DND-41 (cell line): ENCODE measurements at regions not wholly inside any gene's neighbourhood (a gene's known extent, or its start where the extent isn't known, plus 50 kb on each side); places are given as distances from the start of the nearest gene placed in this dataset.
A peak's percentile ranks its signal among the peaks of the same experiment; 100 is the strongest.

Experiments
- ATAC-seq: fragments of 200-7000 bp; cut with Tn5 transposase; 3 replicates; pipeline ENCODE4 v1.9.1; 2021; ENCODE audit warnings: low read depth; ENCODE audit not compliant: insufficient read depth
- DNase-seq: peaks from one replicate; pipeline ENCODE4 v3.0.0-alpha.2; 2020
- H2AFZ ChIP-seq: 2 replicates; pipeline ENCODE4 v1.6.0; 2012; ENCODE audit warnings: low read depth, low read length
- H3K27ac ChIP-seq: 2 replicates; pipeline ENCODE4 v1.5.1; 2012; ENCODE audit warnings: low read length, inconsistent platforms
- H3K27me3 ChIP-seq: fragments of 200-600 bp; sonication (generic); 2 replicates; pipeline ENCODE4 v1.6.0; 2012; ENCODE audit warnings: low read length, mild to moderate bottlenecking, inconsistent platforms; ENCODE audit not compliant: insufficient read depth, poor library complexity
- H3K36me3 ChIP-seq: 2 replicates; pipeline ENCODE4 v1.5.1; 2012; ENCODE audit warnings: low read length, inconsistent platforms; ENCODE audit not compliant: insufficient read depth
- H3K4me1 ChIP-seq: 2 replicates; pipeline ENCODE4 v1.5.1; 2012; ENCODE audit warnings: mild to moderate bottlenecking, low read length; ENCODE audit not compliant: insufficient read depth
- H3K4me2 ChIP-seq: 2 replicates; pipeline ENCODE4 v1.6.0; 2012; ENCODE audit warnings: mild to moderate bottlenecking, moderate library complexity, low read length, inconsistent platforms; ENCODE audit not compliant: insufficient read depth
- H3K4me3 ChIP-seq, 2 experiments: fragments of 200-600 bp in 1 of 2; shearing (Covaris generic) in 1 of 2; 2 replicates each; pipeline ENCODE4 v1.5.1; 2012 to 2016; ENCODE audit warnings: inconsistent platforms in 2 of 2, low read length in 2 of 2, mild to moderate bottlenecking in 2 of 2, low read depth in 1 of 2, moderate library complexity in 1 of 2
- H3K79me2 ChIP-seq: 2 replicates; pipeline ENCODE4 v1.6.0; 2012; ENCODE audit warnings: low read length, inconsistent platforms; ENCODE audit not compliant: insufficient read depth
- H3K9ac ChIP-seq: 2 replicates; pipeline ENCODE4 v1.6.0; 2012; ENCODE audit warnings: low read depth, mild to moderate bottlenecking, inconsistent platforms, low read length, moderate library complexity
- H3K9me3 ChIP-seq: 2 replicates; pipeline ENCODE4 v1.5.1; 2012; ENCODE audit warnings: low read length, moderate library complexity, mild to moderate bottlenecking, inconsistent platforms; ENCODE audit not compliant: insufficient read depth, severe bottlenecking
- H4K20me1 ChIP-seq: 2 replicates; pipeline ENCODE4 v1.6.0; 2012; ENCODE audit warnings: low read length; ENCODE audit not compliant: insufficient read depth
- EZH2 ChIP-seq: IDR thresholded peaks from 3 replicates; pipeline ENCODE4 v1.6.1; 2012; ENCODE audit warnings: borderline replicate concordance, low read depth, mild to moderate bottlenecking, moderate library complexity, low read length, inconsistent platforms; ENCODE audit not compliant: severe bottlenecking
- TF ChIP-seq, protein P1 (sequence below): IDR thresholded peaks from 2 replicates; pipeline ENCODE4 v1.5.1; 2012; ENCODE audit warnings: borderline replicate concordance, low read length, moderate library complexity, mild to moderate bottlenecking; ENCODE audit not compliant: poor library complexity, severe bottlenecking; ENCODE audit errors: extremely low read depth

DNA sequence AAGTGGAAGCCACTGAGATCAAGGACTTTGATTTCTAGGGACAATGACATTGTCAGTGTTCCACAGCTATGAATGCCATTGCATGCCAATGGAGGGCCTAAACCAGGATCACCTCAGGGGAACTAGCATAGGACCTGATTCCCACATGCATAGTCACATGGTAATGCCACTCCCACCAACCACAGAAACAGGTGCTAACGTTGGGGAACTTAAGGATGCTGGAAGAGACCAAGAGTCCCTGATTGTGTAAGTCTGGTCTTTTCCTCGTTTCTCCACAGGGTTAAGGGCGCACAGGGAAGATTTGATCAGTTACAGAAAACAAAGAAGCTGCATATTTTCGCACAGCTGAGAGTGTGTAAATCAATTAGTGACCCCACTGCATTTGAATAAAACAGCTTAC is 59.4 kb upstream of the CD44 start:
- H3K4me2 ChIP-seq: no peak overlapping the region

DNA sequence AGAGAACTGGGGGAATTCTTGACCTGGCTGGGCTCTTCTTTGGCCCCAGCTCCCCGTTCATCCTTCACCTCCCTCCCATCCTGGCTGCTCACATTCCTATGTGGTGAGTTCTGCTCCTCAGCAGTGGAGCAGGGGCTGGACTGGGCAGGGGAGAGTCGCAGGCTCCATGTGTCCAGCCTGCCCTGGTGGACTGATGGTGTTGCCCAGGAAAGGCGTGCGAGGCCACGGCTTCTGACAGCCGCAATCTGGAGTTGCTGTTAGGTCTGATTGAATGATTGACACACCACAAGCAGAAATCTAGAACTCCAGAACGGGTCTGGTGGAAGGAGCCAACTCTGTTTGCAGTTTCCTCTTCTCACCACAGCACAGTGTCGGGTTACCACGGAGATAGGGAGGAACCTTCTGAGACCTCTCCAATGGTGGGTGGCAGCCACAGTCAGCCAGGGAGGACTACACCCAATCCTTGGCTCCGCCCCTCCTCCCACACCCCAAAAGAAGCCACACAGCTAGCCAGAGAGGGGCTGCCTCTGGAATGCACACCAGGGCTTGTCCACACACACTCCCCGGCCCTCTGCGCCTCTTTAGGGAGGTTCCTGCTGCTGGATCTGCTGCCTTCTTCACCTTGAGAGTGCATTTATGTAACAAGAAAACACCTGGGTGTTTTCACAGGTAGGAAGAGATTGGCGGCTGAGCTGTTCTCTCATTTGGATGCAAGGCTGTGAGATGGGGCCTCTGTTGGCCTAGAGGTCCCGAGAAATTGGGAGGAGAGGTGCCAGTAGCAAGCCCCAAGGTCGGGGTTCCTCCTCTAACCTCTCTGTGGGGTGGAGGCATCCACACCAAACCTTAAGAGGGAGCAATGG is 56.4 kb upstream of the CD44 start:
- no peak for TF ChIP-seq EZH2
- TF ChIP-seq, protein P1, sequence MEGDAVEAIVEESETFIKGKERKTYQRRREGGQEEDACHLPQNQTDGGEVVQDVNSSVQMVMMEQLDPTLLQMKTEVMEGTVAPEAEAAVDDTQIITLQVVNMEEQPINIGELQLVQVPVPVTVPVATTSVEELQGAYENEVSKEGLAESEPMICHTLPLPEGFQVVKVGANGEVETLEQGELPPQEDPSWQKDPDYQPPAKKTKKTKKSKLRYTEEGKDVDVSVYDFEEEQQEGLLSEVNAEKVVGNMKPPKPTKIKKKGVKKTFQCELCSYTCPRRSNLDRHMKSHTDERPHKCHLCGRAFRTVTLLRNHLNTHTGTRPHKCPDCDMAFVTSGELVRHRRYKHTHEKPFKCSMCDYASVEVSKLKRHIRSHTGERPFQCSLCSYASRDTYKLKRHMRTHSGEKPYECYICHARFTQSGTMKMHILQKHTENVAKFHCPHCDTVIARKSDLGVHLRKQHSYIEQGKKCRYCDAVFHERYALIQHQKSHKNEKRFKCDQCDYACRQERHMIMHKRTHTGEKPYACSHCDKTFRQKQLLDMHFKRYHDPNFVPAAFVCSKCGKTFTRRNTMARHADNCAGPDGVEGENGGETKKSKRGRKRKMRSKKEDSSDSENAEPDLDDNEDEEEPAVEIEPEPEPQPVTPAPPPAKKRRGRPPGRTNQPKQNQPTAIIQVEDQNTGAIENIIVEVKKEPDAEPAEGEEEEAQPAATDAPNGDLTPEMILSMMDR: no peak
- no peaks in the 10 kb centered on the region for H4K20me1 ChIP-seq
- H3K4me3 ChIP-seq: no peak overlapping the region
- peak overlapping the region; percentile 43; the same call in 1 of the 2 replicates for H3K27ac ChIP-seq
- H3K9ac ChIP-seq: no peak overlapping the region
- DNase-seq: peak; percentile 87
- peaks cover 60% of the 10 kb centered on the region for H3K4me1 ChIP-seq
- no peaks in the 10 kb centered on the region for H3K9me3 ChIP-seq
- no peaks in the 10 kb centered on the region for H3K27me3 ChIP-seq
- H2AFZ ChIP-seq: no peak overlapping the region
- peak overlapping the region; percentile 48 for H3K4me2 ChIP-seq
- H3K79me2 ChIP-seq: no peaks in the 10 kb centered on the region
- ATAC-seq: peak; percentile 81
- H3K36me3 ChIP-seq: no peaks in the 10 kb centered on the region

More for the DNA sequence above, 59.4 kb upstream of the CD44 start:
- TF ChIP-seq EZH2: no peak
- TF ChIP-seq, protein P1: no peak
- Histone ChIP-seq H3K9me3 (no peaks in the 10 kb centered on the region), H2AFZ (no peak overlapping the region), H4K20me1 (no peaks in the 10 kb centered on the region), H3K4me1 (peaks cover 72% of the 10 kb centered on the region), H3K27ac (peak overlapping the region; percentile 88), H3K4me3 (no peak overlapping the region), H3K9ac (no peak overlapping the region), H3K79me2 (no peaks in the 10 kb centered on the region), H3K27me3 (no peaks in the 10 kb centered on the region), H3K36me3 (no peaks in the 10 kb centered on the region)
- no peak for ATAC-seq
- DNase-seq: peak; percentile 53

DNA sequence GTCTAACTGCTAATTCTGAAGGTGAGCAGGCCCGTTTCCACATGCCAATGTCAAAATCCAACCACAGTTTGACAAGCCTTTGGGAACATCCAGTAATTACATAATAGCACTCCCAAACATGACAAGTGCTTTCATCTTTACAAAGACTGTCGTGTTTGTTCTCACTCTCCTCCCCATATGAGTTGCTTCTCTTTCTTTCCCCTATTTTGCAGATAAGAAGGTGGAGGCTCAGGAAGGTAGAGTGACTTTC is 55.9 kb upstream of the CD44 start:
- H3K4me3 ChIP-seq: no peak overlapping the region
- no peaks in the 10 kb centered on the region for H3K27me3 ChIP-seq
- H3K4me1 ChIP-seq: peaks cover 60% of the 10 kb centered on the region
- no peaks in the 10 kb centered on the region for H3K9me3 ChIP-seq
- H3K36me3 ChIP-seq: no peaks in the 10 kb centered on the region
- no peak overlapping the region for H3K4me2 ChIP-seq
- H3K27ac ChIP-seq: no peak overlapping the region
- no peak overlapping the region for H2AFZ ChIP-seq
- no peaks in the 10 kb centered on the region for H4K20me1 ChIP-seq
- no peak for ATAC-seq
- TF ChIP-seq, protein P1: no peak
- no peak for TF ChIP-seq EZH2
- H3K9ac ChIP-seq: no peak overlapping the region
- DNase-seq: no peak
- H3K79me2 ChIP-seq: no peaks in the 10 kb centered on the region
